ENCODE measurements at regions not wholly inside any gene's neighbourhood (a gene's known extent, or its start where the extent isn't known, plus 50 kb on each side); places are given as distances from the start of the nearest gene placed in this dataset.

DNA sequence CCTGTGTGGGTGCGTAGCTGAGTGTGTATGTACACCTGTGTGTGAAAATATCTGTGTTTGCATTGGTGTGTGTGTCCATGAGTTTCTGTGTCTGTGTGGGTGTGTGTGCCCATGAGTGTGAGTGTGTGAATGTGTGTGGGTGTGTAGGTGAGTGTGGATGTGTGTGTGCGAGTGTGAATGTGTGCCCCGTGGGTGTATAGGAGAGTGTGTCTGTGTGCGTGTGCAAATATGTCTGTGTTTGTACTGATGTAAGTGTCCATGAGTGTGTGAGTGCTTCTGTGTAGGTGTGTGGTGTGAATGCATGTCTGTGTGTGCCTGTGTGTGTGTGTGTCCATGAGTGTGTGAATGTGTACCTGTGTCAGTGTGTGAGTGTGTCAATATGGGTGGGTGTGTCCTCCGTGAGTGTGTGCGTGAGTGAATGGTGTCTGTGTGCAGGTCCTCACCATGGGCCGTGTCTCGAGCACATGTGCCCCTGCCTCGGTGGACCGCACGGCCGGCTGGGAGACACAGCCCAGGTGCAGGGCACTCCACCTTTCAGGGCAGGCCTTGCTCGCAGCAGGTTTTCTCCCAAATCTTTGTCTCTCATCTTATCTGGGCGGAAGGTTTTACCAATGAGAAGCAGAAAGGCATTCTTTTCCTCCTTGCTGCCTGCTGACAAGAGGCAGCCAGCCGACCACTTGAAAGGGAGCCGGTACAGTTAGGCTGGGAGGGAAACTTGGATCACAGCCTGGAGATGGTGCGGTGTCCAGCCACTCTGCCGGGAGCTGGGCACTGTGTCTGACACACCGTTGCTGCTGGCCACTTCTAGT lies 107.1 kb upstream of the FAM20C start:
- H3K36me3 ChIP-seq (ENCODE audit: control insufficient read depth, insufficient read depth, low read length): no peaks in the 10 kb centered on the region
- no peak overlapping the region for H3K4me3 ChIP-seq (ENCODE audit: low read depth, low read length)
- ChIA-PET CTCF (no interaction called here), POLR2A (no interaction called here)
- Mint-ChIP-seq H3K4me1 (ENCODE audit: low read depth, unreplicated experiment) (no peaks in the 10 kb centered on the region), H3K27me3 (ENCODE audit: insufficient read depth, unreplicated experiment) (peaks cover 5% of the 10 kb centered on the region), H3K36me3 (ENCODE audit: insufficient read depth, unreplicated experiment) (no peaks in the 10 kb centered on the region), H3K4me3 (ENCODE audit: unreplicated experiment) (no peak overlapping the region), H3K9me3 (ENCODE audit: unreplicated experiment) (no peaks in the 10 kb centered on the region), H3K27ac (ENCODE audit: unreplicated experiment) (no peak overlapping the region)
- TF ChIP-seq, protein P1, sequence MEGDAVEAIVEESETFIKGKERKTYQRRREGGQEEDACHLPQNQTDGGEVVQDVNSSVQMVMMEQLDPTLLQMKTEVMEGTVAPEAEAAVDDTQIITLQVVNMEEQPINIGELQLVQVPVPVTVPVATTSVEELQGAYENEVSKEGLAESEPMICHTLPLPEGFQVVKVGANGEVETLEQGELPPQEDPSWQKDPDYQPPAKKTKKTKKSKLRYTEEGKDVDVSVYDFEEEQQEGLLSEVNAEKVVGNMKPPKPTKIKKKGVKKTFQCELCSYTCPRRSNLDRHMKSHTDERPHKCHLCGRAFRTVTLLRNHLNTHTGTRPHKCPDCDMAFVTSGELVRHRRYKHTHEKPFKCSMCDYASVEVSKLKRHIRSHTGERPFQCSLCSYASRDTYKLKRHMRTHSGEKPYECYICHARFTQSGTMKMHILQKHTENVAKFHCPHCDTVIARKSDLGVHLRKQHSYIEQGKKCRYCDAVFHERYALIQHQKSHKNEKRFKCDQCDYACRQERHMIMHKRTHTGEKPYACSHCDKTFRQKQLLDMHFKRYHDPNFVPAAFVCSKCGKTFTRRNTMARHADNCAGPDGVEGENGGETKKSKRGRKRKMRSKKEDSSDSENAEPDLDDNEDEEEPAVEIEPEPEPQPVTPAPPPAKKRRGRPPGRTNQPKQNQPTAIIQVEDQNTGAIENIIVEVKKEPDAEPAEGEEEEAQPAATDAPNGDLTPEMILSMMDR (IDR thresholded peaks at IDR 0.05; ENCODE audit: insufficient read depth in 1 of 2, low read depth in 1 of 2, low read length in 1 of 2, severe bottlenecking in 1 of 2, unreplicated experiment in 1 of 2): no peak
- no peaks in the 10 kb centered on the region for H3K9me3 ChIP-seq
- H3K4me1 ChIP-seq: no peaks in the 10 kb centered on the region
- DNase-seq: no peak
- no peaks in the 10 kb centered on the region for H3K27me3 ChIP-seq (replicated peaks; ENCODE audit: control insufficient read depth, insufficient read depth, low read length)
- BruUV-seq (replicated peaks): no TSS peak
- intact Hi-C loops (cut with micrococcal nuclease; ENCODE audit: unreplicated experiment): no loop called here

DNA sequence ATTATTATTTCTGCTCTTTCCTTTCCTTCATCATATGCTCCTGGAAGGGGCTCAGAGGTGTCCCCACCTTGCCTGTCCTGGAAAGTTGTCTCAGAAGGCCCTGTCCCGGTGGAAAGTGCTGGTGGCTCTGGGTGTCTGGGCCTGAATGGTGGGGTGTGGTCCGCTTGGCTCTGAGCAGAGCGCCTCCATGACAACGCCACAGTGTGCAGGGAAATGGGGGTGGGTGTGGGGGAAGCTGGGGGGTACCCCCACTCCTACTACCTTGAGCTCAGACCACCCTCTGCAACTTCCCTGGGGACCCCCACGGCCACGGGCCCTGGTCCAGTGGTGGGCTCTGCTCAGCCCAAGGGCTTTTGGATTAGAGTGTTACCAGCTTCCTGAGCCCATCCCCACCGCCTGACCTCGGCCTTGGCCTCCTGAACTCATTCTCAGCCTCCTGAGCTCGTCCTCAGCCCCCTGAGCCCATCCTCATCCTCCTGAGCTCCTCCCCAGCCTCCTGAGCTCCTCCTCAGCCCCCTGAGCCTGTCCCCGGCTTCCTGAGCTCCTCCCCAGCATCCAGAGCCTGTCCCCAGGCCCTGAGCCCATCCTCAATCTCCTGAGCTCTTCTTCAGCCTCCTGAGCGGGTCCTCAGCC lies 106.4 kb upstream of the FAM20C start:
- no peaks in the 10 kb centered on the region for H3K36me3 Mint-ChIP-seq (ENCODE audit: insufficient read depth, unreplicated experiment)
- intact Hi-C loops (cut with micrococcal nuclease; ENCODE audit: unreplicated experiment): no loop called here
- H3K4me1 ChIP-seq: no peaks in the 10 kb centered on the region
- H3K4me1 Mint-ChIP-seq (ENCODE audit: low read depth, unreplicated experiment): no peaks in the 10 kb centered on the region
- H3K27me3 Mint-ChIP-seq (ENCODE audit: insufficient read depth, unreplicated experiment): peaks cover 6% of the 10 kb centered on the region
- H3K27me3 ChIP-seq (replicated peaks; ENCODE audit: control insufficient read depth, insufficient read depth, low read length): no peaks in the 10 kb centered on the region
- POLR2A ChIA-PET: no interaction called here
- no peaks in the 10 kb centered on the region for H3K9me3 ChIP-seq
- H3K36me3 ChIP-seq (ENCODE audit: control insufficient read depth, insufficient read depth, low read length): no peaks in the 10 kb centered on the region
- no TSS peak for BruUV-seq (replicated peaks)
- H3K4me3 Mint-ChIP-seq (ENCODE audit: unreplicated experiment): no peak overlapping the region
- CTCF ChIA-PET: no interaction called here
- no peak overlapping the region for H3K4me3 ChIP-seq (ENCODE audit: low read depth, low read length)
- H3K9me3 Mint-ChIP-seq (ENCODE audit: unreplicated experiment): no peaks in the 10 kb centered on the region
- no peak for DNase-seq
- TF ChIP-seq, protein P1 (IDR thresholded peaks at IDR 0.05; ENCODE audit: insufficient read depth in 1 of 2, low read depth in 1 of 2, low read length in 1 of 2, severe bottlenecking in 1 of 2, unreplicated experiment in 1 of 2): no peak
- no peak overlapping the region for H3K27ac Mint-ChIP-seq (ENCODE audit: unreplicated experiment)

DNA sequence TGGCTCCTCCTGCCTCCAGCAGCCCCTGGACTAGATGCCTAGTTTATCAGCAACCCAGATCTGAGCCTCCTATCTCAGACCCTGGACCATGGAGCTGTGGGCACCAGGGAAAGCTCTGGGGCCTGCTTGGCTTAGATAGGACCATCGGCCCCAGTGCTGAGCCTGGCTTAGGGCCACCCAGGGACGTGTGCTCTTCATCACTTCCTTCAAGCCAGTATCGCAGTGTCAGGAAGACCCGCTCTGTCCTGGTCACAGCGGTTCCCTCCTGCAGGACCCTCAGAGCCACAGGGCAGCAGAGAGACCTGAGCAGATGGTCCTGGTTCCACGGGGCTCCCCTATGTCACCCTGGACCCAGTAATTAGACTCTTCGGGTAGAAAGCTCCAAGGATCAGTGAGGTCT lies 105.7 kb upstream of the FAM20C start:
- Histone ChIP-seq H3K4me3 (ENCODE audit: low read depth, low read length) (no peak overlapping the region), H3K4me1 (no peaks in the 10 kb centered on the region), H3K36me3 (ENCODE audit: control insufficient read depth, insufficient read depth, low read length) (no peaks in the 10 kb centered on the region), H3K27me3 (replicated peaks; ENCODE audit: control insufficient read depth, insufficient read depth, low read length) (no peaks in the 10 kb centered on the region), H3K9me3 (no peaks in the 10 kb centered on the region)
- ChIA-PET POLR2A (no interaction called here), CTCF (no interaction called here)
- Mint-ChIP-seq H3K36me3 (ENCODE audit: insufficient read depth, unreplicated experiment) (no peaks in the 10 kb centered on the region), H3K4me1 (ENCODE audit: low read depth, unreplicated experiment) (no peaks in the 10 kb centered on the region), H3K27ac (ENCODE audit: unreplicated experiment) (no peak overlapping the region), H3K27me3 (ENCODE audit: insufficient read depth, unreplicated experiment) (peaks cover 3% of the 10 kb centered on the region), H3K4me3 (ENCODE audit: unreplicated experiment) (no peak overlapping the region), H3K9me3 (ENCODE audit: unreplicated experiment) (no peaks in the 10 kb centered on the region)
- intact Hi-C loops (cut with micrococcal nuclease; ENCODE audit: unreplicated experiment): no loop called here
- DNase-seq: no peak
- no TSS peak for BruUV-seq (replicated peaks)
- TF ChIP-seq, protein P1 (IDR thresholded peaks at IDR 0.05; ENCODE audit: insufficient read depth in 1 of 2, low read depth in 1 of 2, low read length in 1 of 2, severe bottlenecking in 1 of 2, unreplicated experiment in 1 of 2): no peak

All from Caco-2 (cell line).